Activated T-cell treated with anti-CD3 and anti-CD28 coated beads for 1 hour (primary cell): ENCODE measurements at regions not wholly inside any gene's neighbourhood (a gene's known extent, or its start where the extent isn't known, plus 50 kb on each side); places are given as distances from the start of the nearest gene placed in this dataset.

ENCODE experiments used
- DNase-seq: peaks from one replicate; pipeline ENCODE4 v3.0.0-alpha.2; 2020; ENCODE audit warnings: low read depth

DNA sequence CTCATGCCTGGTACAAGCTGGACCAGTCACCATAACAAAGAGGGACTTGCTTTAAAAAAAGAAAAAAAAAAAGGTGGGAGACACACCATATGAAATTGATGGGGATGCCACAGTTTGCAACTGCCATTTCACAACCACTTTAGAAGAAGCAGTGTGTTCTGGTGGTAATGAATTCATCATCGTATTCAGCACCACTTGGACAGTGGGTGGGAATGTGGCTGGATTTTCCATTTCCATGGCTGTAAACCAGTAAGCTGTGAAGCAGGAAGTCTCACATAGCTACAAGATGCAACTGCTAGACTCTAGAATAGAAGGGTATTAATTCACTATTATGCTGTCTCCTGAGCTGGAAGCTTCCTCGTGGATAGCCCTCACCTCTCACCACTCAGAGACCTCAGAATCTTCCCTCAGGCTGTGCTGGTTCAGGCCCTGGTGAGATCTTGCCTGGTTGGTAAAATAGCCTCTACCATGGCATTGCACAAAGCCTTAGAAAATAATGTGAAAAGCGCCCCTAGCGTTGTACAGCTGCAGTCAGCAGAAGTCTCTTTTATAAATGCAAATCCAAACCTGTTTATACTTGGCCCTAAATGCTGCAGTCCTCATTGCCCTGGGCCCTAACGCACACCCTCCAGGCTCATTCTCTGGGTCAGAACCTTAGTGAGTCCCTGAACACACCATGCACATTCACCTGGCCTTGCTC, 150.7 kb downstream of the KCTD15 start:
- no peak for DNase-seq

DNA sequence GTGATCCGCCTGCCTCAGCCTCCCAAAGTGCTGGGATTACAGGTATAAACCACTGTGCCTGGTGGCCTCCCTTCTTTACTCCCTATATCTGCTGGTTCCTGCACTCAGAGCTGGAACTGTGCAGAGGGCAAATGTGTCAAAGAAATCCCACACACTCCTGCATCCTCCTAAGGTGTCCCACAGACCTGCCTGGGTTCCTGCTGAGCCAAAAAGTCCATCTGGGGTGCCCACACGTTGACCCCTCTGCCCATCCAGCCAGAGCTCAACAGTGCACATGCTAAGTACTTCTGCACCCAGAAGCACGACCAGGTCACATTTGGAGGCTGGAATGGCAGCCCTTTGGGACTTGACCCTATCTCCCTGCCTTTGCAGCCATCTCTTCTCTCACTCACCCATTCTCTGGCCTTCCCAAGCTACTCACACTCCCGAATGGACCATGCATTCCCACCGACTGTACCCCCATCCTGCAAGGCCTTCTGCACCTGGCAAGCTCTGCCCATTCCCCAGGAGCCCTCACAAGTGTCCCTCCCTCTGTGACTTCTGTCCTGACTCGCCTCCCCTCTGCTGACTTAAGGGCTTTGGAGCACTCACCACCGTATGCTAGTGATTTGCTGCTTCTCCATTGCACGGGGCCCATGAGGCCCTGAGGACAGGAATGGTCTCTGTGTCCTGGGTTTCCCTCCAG, 152.1 kb downstream of the KCTD15 start:
- no peak for DNase-seq

DNA sequence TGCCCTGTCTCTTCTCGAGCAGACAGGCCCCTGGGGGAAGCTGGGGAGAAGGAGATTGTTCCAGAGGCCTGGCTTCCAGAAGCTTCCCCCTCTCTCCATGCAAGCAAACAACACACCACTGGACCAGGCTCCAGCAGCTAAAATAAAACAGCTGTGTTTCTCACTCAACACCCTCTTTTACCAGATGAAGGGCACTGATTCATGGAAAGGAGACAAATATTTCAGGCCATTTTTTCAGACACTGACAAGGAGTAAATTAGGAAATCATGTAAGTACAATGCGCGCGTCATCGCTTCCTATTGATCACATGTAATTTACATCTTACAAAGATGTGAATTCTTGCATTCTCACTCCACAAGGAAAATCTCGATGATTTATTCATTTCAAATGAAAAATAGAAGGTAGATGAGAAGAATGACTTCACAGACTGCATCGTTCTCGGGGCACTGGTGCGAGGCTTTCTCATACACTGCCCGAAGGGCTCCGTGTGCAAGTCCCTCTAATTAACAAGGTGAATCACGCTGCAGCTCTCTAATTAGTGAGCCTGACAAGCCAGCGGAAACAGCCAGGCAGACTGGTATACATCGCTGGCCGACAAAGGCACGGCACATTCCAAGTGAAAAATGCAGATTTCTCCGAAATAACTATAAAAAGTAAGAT, 153.6 kb downstream of the KCTD15 start:
- no peak for DNase-seq

DNA sequence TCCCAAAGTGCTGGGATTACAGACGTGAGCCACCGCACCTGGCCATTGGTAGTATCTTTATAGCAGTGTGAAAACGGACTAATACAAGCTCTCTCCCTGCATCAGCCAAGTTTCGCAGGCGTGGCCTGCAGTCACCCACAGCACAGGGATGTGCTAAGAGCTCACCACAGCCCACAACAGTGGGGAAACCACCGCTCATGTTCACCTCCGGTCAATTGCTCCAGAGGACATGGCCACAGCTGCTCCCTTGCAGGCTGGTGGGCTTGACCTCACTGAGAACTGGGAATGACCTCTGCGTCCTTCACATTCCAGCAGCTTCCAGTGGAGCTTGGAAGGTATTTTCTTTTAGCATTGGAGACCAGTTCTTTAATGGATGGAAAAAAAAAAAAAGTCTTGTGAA, 156.4 kb downstream of the KCTD15 start:
- DNase-seq, result no peak

DNA sequence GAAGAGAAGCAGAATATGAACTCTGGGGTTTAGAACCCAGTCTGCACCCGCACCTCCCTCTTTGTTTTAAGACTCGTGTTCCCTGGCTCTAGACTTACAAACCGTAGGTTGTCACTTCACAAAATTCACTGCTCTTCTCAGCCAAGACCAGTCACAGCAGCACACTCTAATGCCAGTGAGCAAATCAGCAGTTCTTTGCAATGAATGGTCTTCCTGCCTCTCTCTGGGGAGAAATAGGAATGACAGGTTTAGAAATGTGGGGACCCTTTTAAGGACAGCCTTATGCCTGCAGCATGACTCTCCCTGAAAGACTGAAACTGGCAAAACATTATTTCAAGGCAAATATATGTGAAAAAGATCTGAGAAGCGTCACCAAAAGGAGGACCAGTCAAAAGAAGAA, 156.9 kb downstream of the KCTD15 start:
- no peak for DNase-seq

DNA sequence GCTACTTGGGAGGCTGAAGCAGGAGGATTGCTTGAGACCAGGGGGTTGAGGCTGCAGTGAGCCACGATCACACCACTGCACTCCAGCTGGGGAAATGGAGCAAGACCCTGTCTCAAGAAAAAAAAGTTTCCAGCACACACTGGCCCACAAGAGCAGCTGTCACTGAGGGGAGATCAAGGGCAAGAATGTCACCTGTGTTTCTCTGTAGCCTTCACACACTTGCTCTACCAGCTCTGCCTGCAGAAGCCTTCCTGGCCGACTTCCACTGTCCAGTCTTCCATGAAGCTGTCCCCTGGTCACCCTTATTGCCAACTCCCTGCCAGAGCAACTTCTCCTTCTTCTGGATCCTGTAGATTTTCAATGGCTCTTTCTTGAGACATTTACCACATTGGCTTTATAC, 158.0 kb downstream of the KCTD15 start:
- no peak for DNase-seq

DNA sequence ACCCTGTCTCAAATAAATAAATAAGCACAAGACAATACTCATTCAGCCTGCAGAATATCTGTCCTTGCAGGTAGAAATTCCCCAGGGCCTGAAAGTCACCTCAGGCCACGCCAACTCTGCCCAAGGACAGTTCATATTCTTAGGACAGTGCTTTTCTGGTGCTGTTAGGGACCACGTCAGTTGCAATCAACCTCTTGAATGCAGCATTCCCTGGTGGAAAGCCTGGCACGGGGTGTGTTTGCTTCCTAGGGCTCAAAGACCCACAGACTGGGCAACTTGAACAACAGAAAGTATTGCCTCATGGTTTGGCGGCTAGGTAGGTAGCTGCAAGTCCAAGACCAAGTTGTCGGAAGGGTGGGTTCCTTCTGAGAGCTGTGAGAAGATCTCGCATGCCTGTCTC, 160.3 kb downstream of the KCTD15 start:
- no peak for DNase-seq

DNA sequence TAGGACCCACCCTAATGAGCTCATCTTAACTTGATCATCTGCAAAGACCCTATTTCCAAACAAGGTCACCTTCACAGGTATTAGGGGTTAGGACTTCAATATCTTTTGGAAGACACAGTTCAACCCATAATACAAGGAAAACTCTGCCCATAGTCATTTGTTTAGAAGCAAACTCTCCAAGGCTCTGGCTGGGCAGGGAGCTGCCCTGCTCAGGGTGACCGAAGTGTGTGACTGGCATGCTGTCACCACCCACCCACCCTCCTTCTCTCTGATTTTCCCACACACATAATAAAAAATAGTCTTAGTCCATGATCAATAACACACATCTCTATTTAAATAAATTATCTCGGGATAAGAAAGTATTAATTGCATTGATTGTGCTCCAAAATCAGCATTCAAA, 161.1 kb downstream of the KCTD15 start:
- DNase-seq, result no peak

DNA sequence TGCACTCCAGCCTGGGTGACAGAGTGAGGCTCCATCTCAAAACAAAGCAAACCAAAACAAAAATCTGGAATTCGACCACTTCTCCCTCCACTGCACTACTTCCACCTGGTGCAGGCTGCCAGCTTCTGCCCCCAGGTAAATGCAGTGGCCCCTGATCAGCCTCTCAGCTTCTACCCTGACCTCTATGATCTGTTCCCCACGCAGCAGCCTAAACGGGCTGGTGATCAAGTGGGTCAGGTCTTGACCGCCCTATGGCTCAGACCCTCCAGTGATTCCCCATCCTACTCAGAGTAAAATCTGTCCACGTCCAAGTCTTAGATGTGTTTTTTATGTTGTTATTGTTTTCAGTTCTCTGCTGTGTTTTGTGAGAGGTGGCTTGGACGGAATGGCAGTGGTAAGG, 163.9 kb downstream of the KCTD15 start:
- DNase-seq, result no peak

DNA sequence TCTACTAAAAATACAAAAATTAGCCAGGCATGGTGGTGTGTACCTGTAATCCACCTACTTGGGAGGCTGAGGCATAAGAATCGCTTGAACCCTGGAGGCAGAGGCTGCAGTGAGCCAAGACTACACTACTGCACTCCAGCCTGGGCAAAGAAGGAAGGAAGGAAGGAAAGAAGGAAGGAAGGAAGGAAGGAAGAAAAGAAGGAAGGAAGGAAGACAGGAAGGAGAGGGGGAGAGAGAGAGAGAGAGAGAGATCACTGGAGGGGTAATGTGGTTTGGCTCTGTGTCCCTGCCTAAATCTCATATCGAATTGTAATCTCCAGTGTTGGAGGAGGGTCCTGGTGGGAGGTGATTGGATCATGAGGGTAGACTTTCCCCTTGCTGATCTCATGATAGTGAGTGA, 165.5 kb downstream of the KCTD15 start:
- DNase-seq, result no peak

DNA sequence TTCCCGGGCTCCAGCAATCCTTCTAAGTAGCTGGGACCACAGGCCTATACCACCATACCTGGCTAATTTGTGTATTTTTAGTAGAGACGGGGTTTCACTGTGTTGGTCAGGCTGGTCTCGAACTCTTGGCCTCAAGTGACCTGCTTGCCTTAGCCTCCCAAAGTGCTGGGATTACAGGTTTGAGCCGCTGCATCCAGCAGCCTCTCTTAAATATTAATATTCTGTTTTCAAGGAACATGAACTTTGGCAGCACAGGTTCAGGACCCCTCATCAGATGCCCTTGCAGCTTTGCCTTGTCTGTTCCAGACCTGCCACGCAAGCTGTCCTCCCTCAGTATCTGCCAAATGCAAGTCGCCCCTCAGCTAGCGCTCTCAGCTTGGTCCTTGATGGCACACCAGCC, 166.8 kb downstream of the KCTD15 start:
- DNase-seq, result no peak

DNA sequence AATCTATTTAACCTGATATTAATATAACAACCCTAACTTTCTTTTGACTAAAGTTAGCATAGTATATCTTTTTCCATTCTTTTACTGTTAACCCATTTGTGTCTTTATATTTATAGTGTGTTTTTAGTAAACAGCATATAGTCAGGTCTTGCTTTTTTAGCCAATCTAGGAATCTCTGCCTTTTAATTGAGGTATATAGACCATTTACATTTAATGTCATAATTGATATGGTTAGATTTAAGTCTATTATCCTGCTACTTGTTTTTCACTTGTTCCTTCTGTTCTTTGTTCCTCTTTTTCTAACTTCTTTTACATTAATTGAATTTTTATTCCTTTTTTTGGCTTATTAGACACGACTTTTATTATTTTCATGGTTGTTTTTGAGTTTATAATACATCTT, 174.4 kb downstream of the KCTD15 start:
- DNase-seq, result no peak

DNA sequence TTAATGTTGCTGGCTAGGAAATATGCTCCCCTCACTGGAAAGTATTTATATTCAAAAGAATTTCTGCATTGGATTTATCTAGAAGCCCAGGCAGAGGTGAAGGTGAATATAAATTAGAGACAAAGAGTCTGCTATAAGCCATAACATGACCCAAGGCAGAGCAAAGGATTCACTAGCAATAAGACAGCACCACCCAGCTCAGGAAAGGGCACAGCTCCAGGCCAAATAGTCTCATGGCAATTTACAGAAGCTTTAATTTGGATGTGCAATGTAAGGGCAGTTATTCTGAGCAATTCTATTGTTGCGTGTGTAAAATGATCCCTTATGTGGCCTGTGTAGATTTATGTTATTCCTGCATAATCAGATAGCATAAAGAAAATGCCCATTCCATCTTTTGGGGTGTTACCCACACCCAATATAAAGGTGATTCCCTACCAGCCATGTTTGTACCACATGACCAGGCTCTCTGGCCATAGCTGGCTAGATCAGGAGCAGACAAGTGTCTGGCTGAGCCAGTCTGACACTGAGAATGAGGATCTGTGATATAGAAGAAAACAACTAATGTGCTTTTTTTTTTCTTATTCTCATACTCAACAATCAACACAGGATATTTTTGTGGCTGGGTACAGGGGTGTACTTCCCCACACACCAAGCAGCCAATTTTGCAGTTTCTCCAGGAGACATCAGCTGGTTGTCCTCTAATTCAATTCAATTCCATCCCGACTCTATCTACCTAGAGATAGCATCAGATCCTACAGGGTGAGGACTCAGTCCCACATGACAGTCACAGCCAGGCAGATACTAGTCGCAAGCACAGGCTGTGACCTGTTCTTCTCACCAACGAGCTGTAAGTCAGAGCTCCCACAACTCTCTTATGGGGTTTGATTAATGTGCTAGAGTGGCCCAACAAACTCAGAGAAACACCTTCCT, 181.4 kb downstream of the KCTD15 start:
- DNase-seq, result no peak

DNA sequence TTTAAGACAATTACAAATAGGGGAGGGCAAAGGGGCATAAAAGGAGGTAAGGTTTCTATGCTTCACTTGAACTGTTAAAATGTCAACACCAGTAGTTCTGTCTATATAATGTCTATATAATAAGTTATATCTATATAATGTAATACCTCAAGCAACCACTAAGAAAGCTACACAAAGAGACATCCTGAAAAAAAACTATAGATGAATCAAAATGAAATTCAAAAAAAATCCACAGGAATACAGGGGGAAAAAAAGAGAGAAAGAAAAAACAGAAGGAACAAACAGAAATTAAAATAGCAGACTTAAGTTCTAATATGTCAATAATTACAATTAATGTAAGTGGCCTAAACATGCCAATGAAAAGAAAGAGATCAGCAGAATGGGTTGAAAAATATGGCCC, 186.0 kb downstream of the KCTD15 start:
- no peak for DNase-seq

DNA sequence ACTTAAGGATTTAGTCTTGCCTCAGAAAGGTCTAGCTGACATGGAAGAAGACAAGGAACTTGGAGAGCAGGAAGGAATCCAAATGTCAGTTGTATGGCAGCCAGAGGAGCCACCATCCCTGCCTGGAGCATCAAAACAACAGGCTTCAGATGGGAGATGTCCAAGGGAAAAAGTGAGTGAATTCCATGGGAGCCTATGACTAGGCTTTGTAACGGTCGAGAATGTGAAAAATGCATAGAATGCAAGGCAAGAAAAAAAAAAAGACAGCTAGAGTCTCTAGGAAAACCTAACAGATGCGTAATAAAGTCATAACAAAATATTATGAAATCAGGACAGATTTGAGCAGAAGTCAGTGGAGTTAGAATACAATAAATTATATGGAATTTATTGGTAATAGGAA, 183.7 kb upstream of the LSM14A start:
- no peak for DNase-seq

DNA sequence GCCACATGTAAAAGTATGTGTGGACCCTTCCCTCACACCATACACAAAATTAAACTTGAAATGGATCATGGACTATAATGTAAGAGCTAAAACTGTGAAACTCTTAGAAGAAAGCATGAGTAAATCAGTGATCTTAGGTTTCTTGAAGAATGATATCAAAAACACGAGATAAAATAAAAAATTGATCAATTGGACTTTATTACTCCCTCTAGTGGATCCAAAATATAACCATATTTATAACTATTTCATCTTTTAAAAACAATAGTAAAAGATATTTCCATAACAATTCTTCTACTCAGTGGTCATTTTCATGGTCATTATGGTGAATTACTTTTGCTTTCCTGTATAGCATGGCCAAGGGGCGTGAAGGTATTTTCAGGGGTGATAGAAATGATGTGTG, 174.6 kb upstream of the LSM14A start:
- DNase-seq, result no peak

DNA sequence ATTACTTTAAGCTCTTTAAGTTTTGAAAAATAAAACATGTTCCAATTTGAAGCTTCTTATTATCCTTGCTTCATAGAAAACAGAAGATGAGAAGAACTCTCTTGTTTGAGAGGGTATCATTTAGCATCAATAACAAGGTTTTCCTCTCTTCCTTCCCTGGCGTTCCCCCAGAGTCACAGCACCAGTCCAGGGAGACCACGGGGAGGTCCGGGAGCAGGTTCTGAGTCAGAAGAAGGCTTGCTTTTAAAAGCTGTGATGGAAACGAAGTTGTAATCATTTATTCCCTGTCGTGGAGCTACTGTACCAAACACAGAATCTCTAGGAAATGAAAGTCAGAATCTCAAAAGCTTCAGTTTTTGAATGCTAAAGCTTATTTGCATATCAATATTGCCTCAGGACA, 174.0 kb upstream of the LSM14A start:
- DNase-seq, result no peak

DNA sequence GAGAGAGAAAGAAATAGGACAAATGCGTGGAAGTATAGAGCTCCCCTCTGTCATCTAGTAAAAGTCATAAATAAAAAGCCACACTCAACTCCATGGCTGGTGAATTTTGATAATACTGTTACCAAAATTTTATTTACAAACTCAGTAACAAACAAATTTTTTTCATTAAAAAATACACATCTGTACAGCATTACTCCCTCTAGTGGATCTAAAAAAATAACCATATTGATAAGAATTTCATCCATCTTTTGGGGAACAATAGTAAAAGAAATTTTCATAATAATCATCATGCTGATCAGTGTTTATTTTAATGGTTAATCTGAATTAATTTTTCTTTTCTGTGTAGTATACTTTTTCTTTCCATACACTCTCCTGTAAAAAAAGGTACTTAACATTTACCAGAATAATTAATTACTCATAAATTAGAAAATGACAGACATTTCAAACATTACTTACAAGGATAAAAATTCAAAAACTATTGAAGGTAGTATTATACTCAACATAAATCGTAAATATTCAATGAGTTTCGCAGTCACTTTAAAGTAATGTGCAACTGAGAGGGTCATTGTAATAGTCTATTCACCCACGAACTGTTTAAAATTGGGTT, 173.5 kb upstream of the LSM14A start:
- DNase-seq, result no peak

DNA sequence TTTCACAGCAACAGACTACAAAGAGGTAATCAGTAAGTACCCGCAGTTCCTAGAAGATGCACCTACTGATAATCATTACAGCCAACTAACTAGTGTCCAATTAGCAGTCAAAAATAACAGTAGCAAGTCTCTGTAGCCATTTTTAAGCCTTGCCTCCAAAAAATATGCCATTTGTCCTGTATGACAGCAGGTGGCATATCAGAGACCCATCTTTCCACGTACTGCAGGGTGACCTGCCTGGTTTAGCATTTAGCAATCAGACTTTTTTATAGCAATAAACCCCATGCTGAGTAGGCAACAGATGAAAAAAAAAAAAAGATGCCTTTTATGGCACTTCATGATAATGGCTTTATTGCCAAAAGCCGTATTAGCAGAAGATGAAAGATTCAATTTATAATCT, 155.3 kb upstream of the LSM14A start:
- no peak for DNase-seq

DNA sequence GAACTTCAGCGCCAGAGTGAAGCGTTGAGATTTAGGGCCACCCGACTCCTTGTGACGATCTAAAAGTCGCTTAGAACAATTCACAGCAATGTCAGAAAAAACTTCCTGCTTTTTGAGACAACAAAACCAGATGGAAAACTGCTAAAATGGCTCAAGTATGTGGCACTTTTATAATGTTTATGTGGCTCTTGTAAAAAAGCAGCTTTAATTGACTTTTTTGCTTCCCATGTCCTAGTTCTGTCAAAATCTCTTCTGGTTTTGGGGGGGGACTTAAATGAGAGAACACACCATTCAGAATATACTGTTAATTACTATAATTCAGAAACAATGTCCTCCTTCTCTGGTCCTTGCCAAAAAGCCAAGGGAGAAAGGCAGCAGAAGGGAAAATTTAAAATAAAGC, 154.7 kb upstream of the LSM14A start:
- no peak for DNase-seq

DNA sequence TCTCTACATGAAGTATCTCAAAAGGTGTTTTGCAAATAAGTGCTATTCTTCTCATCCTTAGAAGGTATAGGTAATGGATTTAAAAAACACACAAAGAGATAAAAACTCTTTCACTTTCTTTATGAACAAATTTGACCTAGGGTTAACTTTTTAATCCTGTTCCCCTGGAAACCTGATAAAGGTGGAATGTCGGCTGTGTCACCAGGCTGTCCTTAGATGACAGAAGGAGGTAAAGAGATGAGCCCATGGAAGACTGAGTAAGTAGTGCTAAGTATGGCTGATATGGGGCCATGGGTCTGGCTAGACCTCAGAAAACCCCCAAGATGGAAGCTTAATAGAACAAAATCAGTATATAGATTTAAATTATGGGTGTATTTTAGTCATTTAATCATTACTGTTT, 153.8 kb upstream of the LSM14A start:
- no peak for DNase-seq

DNA sequence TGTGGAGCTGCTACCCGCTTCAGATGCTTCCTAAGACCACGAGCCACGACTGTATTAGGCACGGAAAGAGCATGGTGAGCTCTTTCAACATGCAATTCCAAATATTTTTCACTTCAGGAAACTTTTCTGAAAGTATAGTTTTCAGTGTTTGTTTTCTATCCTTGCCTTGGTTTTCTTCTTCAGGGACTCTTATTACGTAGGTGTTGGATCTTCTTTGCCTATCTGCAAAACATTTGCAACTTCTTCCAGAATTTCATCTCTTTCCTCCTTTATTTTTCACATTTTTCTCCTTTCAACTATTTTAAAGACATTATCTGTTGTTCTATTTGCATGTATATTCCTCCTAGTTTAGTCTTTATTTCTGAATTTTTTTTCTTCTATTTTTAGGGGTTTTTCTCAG, 148.9 kb upstream of the LSM14A start:
- no peak for DNase-seq
